Left kidney (tissue), 1 donor: ENCODE measurements at regions not wholly inside any gene's neighbourhood (a gene's known extent, or its start where the extent isn't known, plus 50 kb on each side); places are given as distances from the start of the nearest gene placed in this dataset.

ENCODE experiments used
- DNase-seq: peaks from one replicate; pipeline ENCODE4 v3.0.0-alpha.2; 2013

- no peak for DNase-seq
These were observed 160.3 kb upstream of the CDYL start for GRCh38 chr6:4615891-4616290.

- DNase-seq = no peak
These were observed 161.0 kb upstream of the CDYL start for GRCh38 chr6:4615231-4615630.

GRCh38 chr6:4614637-4615036 is 161.6 kb upstream of the CDYL start:
- DNase-seq = no peak

GRCh38 chr6:4613795-4614194 is 162.4 kb upstream of the CDYL start:
- no peak for DNase-seq

GRCh38 chr6:4613381-4613780 is 162.8 kb upstream of the CDYL start:
- no peak for DNase-seq

GRCh38 chr6:4612636-4613171 is 163.5 kb upstream of the CDYL start:
- no peak for DNase-seq

GRCh38 chr6:4611429-4612129 is 164.6 kb upstream of the CDYL start:
- DNase-seq = no peak

GRCh38 chr6:4610256-4610655 is 165.9 kb upstream of the CDYL start:
- DNase-seq = peak; percentile 6

- no peak for DNase-seq
These were observed 167.7 kb upstream of the CDYL start for GRCh38 chr6:4608361-4609115.

- DNase-seq = no peak
These were observed 168.4 kb upstream of the CDYL start for GRCh38 chr6:4607793-4608192.

- DNase-seq = peak; percentile 15
These were observed 169.1 kb upstream of the CDYL start for GRCh38 chr6:4606821-4607704.

GRCh38 chr6:4606016-4606415 is 170.2 kb upstream of the CDYL start:
- no peak for DNase-seq

GRCh38 chr6:4603856-4604369 is 172.3 kb upstream of the CDYL start:
- DNase-seq = no peak

GRCh38 chr6:4603291-4603690 is 172.9 kb upstream of the CDYL start:
- no peak for DNase-seq

- DNase-seq = no peak
These were observed 176.3 kb upstream of the CDYL start for GRCh38 chr6:4599924-4600323.

- DNase-seq = no peak
These were observed 177.7 kb upstream of the CDYL start for GRCh38 chr6:4598384-4598995.

GRCh38 chr6:4593951-4594350 is 182.3 kb upstream of the CDYL start:
- DNase-seq = no peak

GRCh38 chr6:4592026-4592425 is 184.2 kb upstream of the CDYL start:
- DNase-seq = no peak

GRCh38 chr6:4591218-4591617 is 185.0 kb upstream of the CDYL start:
- DNase-seq = no peak

- no peak for DNase-seq
These were observed 186.9 kb upstream of the CDYL start for GRCh38 chr6:4589295-4589694.

- no peak for DNase-seq
These were observed 187.6 kb upstream of the CDYL start for GRCh38 chr6:4588581-4588980.

- no peak for DNase-seq
These were observed 188.0 kb upstream of the CDYL start for GRCh38 chr6:4588163-4588562.
